ENCODE measurements at regions not wholly inside any gene's neighbourhood (a gene's known extent, or its start where the extent isn't known, plus 50 kb on each side); places are given as distances from the start of the nearest gene placed in this dataset.
"Not testable (repeated sequence)": the region's sequence is repeated elsewhere in the genome, so short reads cannot be mapped to it uniquely, and the experiment has no call there.

DNA sequence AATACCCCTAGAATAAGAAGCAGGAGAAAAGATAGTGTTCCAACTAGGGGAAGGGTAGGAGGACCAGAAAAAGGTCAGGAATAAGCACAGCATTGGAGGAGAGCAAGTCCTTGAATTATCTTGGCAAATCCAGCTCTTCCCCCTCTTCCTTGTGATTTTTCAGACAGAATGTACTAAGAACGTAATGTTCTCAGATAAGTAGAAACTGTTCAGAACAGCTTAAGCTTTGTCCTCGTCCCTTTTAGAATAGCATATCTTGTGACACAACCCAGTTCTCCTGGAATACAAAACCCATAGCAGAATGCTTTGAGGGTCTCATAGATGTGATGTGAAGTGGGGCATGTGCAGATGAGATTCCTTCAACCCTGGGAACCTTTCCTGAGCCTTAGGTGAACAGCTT, 97.4 kb downstream of the EMB start:
- TF ChIP-seq, protein P1, sequence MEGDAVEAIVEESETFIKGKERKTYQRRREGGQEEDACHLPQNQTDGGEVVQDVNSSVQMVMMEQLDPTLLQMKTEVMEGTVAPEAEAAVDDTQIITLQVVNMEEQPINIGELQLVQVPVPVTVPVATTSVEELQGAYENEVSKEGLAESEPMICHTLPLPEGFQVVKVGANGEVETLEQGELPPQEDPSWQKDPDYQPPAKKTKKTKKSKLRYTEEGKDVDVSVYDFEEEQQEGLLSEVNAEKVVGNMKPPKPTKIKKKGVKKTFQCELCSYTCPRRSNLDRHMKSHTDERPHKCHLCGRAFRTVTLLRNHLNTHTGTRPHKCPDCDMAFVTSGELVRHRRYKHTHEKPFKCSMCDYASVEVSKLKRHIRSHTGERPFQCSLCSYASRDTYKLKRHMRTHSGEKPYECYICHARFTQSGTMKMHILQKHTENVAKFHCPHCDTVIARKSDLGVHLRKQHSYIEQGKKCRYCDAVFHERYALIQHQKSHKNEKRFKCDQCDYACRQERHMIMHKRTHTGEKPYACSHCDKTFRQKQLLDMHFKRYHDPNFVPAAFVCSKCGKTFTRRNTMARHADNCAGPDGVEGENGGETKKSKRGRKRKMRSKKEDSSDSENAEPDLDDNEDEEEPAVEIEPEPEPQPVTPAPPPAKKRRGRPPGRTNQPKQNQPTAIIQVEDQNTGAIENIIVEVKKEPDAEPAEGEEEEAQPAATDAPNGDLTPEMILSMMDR (IDR thresholded peaks at IDR 0.05; ENCODE audit: control insufficient read depth, insufficient read depth, low read depth, low read length, missing control alignments): no peak
- no peak for DNase-seq (ENCODE audit: low read depth)
- H3K4me3 ChIP-seq (ENCODE audit: control insufficient read depth, low read depth, low read length): no peak overlapping the region

DNA sequence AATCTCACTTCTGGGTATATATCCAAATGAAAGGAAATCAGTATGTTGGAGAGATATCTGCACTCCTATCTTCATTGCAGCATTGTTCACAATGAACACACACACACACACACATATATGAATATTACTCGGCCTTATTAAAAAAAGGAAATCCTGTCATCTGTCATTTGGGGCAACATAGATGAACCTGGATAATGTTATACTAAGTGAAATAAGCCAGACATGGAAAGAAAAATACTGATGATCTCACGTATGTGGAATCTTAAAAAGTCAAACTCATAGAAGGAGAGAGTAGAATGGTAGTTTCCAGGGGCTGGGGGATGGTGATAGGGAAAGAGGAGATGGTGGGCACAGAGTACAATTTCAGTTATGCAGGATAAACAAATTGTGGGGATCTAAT, 100.3 kb downstream of the EMB start:
- TF ChIP-seq, protein P1 (IDR thresholded peaks at IDR 0.05; ENCODE audit: control insufficient read depth, insufficient read depth, low read depth, low read length, missing control alignments): no peak
- no peak for DNase-seq (ENCODE audit: low read depth)

DNA sequence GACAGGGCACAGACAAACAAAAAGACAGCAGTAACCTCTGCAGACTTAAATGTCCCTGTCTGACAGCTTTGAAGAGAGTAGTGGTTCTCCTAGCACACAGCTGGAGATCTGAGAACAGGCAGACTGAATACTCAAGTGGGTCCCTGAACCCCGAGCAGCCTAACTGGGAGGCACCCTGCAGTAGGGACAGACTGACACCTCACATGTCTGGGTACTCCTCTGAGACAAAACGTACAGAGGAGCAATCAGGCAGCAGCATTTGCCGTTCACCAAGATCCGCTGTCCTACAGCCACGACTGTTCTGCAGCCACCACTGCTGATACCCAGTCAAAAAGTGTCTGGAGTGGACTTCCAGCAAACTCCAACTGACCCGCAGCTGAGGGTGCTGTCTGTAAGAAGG, 110.5 kb downstream of the EMB start:
- not testable (repeated sequence) for DNase-seq (ENCODE audit: low read depth); H3K4me3 ChIP-seq (ENCODE audit: control insufficient read depth, low read depth, low read length)

More for the DNA sequence above, 100.3 kb downstream of the EMB start:
- no peak overlapping the region for H3K4me3 ChIP-seq (ENCODE audit: control insufficient read depth, low read depth, low read length)

DNA sequence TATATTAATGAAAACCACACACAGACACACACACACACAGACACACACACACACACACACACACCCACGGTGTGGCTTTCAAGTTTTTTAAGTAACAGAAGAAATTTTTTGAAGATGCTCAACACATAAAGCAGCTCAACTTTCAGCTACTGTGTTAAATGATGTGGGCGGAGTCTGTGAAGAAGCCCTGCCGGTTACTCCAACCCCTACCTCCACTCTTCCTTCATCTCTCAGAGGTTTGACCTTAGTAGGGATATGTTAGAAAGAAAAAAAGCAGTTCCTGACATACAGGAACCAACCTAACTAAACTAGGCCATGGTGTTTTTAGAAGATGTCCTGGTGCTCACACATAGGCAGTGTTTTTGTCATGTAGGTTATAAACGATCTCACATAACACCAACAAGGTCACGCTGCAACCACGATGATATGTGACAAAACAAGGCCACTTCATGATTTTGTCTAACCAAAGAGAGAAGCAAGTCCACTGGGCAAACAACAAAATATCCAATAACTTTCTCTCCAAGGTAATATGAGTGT, 112.8 kb downstream of the EMB start:
- TF ChIP-seq, protein P1 (IDR thresholded peaks at IDR 0.05; ENCODE audit: control insufficient read depth, insufficient read depth, low read depth, low read length, missing control alignments): no peak
- H3K4me3 ChIP-seq (ENCODE audit: control insufficient read depth, low read depth, low read length): no peak overlapping the region
- no peak for DNase-seq (ENCODE audit: low read depth)

DNA sequence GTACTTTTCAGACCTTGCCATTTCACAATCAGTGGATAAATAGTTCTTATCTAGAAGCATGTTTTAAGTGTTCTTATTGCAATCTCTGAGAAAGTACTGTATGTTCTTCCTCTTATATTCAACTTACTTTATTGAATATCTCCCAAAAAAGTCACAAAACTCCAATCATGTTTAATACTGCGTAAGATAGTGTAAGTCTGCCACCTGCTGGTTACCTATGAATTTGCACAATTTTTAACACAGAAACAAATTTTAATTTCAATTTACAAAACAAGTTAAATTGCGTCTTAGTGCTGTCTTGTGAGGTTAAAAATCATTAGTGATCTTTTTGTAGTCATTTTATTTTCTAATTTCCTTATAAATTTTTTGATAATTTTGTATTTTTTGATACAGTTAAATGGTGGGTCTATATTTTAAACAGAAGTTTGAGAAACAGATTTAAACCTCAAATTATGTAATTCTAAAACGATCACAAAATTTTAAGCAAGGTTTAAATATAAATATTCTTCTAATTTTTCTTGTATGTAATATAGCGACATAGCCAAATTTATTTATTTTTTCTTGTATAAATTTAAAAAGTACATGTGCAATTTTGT, 115.8 kb downstream of the EMB start:
- DNase-seq (ENCODE audit: low read depth): no peak

DNA sequence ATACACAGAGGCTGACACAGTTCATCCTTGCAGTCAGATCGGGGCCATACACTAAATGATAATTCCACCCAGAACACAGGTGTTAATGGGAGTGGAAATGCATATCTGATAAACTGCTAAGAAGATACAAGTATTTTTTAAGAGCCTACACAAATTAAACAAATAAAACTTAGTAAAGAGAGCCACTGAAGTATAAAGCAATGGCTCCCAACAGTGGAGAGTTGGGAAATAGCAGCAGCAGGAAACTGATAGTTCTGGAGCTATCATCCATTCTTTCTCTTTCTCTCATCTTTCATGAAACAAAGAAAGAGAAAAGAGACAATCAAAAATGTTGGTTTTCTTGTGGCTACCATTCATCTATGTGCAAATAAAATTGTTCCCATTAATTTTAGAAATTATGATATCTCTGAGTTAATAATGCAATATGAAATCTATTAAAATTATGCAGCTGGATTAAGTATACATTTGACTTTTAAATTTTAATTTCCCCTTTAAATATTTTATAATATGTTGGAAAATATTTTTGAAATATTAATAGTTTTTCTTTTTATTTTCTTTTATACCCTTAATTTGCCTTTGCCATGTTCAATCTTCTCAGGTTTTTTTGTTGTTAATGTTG, 120.8 kb downstream of the EMB start:
- DNase-seq (ENCODE audit: low read depth): no peak
- TF ChIP-seq, protein P1 (IDR thresholded peaks at IDR 0.05; ENCODE audit: control insufficient read depth, insufficient read depth, low read depth, low read length, missing control alignments): peak; percentile 30
- no peak overlapping the region for H3K4me3 ChIP-seq (ENCODE audit: control insufficient read depth, low read depth, low read length)

More for the DNA sequence above, 115.8 kb downstream of the EMB start:
- no peak overlapping the region for H3K4me3 ChIP-seq (ENCODE audit: control insufficient read depth, low read depth, low read length)
- TF ChIP-seq, protein P1 (IDR thresholded peaks at IDR 0.05; ENCODE audit: control insufficient read depth, insufficient read depth, low read depth, low read length, missing control alignments): peak; percentile 53

DNA sequence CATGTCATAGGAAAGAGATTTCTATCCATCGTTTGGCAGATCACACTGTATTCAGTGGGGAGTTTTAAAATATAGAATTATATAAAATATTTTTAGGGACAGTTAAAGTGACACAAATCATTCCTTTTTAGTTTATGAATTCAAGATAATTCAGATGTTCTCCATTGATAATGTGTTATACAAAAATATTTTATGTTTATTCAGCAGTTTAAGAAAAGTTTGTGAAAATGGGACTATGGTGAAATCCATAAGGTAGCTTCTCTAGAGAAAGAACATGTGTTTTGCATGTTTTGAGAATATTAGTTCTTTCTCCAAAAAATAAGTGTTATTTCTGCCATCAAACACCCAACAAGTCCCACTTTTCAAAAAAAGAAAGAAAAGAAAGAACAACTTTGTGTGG, 122.9 kb downstream of the EMB start:
- H3K4me3 ChIP-seq (ENCODE audit: control insufficient read depth, low read depth, low read length): no peak overlapping the region
- DNase-seq (ENCODE audit: low read depth): no peak
- TF ChIP-seq, protein P1 (IDR thresholded peaks at IDR 0.05; ENCODE audit: control insufficient read depth, insufficient read depth, low read depth, low read length, missing control alignments): no peak

DNA sequence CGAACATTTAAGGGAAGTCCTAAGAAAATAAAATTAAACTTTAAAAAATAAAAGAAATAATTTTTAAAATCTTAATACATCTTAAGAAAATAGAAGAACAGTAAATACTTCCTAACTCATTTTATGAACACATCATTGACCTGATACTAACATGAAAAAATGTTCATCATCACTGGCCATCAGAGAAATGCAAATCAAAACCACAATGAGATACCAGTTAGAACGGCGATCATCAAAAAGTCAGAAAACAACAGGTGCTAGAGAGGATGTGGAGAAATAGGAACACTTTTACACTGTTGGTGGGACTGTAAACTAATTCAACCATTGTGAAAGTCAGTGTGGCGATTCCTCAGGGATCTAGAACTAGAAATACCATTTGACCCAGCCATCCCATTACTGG, 134.6 kb downstream of the EMB start:
- not testable (repeated sequence) for DNase-seq (ENCODE audit: low read depth); H3K4me3 ChIP-seq (ENCODE audit: control insufficient read depth, low read depth, low read length)
